ENCODE measurements at regions not wholly inside any gene's neighbourhood (a gene's known extent, or its start where the extent isn't known, plus 50 kb on each side); places are given as distances from the start of the nearest gene placed in this dataset.

DNA sequence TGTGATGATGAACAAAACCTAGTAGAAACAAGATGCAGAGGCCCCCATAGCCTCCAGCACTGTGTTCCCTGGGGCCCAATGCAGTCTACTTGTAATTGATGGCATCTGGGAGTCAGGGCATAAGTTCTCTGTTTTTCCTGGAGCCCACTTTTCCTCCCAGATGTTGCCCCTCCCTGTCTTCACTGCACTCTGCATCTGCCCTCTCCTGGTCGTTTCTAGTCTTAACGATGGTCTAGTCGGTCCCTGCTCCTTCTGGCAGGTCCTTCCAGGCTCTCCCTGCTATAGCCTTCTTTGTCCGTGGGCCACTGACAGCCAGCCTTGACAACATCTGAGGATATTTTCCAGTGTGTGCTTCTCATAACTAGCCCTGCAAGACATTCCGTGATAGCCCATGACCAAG is 208.3 kb downstream of the GXYLT1 start:
- TF ChIP-seq, protein P1, sequence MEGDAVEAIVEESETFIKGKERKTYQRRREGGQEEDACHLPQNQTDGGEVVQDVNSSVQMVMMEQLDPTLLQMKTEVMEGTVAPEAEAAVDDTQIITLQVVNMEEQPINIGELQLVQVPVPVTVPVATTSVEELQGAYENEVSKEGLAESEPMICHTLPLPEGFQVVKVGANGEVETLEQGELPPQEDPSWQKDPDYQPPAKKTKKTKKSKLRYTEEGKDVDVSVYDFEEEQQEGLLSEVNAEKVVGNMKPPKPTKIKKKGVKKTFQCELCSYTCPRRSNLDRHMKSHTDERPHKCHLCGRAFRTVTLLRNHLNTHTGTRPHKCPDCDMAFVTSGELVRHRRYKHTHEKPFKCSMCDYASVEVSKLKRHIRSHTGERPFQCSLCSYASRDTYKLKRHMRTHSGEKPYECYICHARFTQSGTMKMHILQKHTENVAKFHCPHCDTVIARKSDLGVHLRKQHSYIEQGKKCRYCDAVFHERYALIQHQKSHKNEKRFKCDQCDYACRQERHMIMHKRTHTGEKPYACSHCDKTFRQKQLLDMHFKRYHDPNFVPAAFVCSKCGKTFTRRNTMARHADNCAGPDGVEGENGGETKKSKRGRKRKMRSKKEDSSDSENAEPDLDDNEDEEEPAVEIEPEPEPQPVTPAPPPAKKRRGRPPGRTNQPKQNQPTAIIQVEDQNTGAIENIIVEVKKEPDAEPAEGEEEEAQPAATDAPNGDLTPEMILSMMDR (IDR thresholded peaks at IDR 0.05 in 4 of 5, conservative IDR thresholded peaks at IDR 0.05 in 1 of 5), result no peak
- TF ChIP-seq POLR2A (IDR thresholded peaks at IDR 0.05), result no peak

Measured in gastrocnemius medialis (tissue), 4 donors.